Duodenal mucosa (tissue), 2 donors: ENCODE measurements at regions not wholly inside any gene's neighbourhood (a gene's known extent, or its start where the extent isn't known, plus 50 kb on each side); places are given as distances from the start of the nearest gene placed in this dataset.

Experiments
- H3K27ac ChIP-seq: one replicate; pipeline ENCODE4 v1.7.0; 2013; ENCODE audit warnings: low read depth, low read length
- H3K27me3 ChIP-seq, 2 donors: one replicate each; pipeline ENCODE4 v1.7.0; 2013; ENCODE audit warnings: low read length in 2 of 2, control low read depth in 1 of 2; ENCODE audit not compliant: insufficient read depth in 2 of 2, control insufficient read depth in 1 of 2
- H3K36me3 ChIP-seq, 2 donors: one replicate each; pipeline ENCODE4 v1.7.0; 2013; ENCODE audit warnings: low read length in 2 of 2, control low read depth in 1 of 2; ENCODE audit not compliant: insufficient read depth in 2 of 2, control insufficient read depth in 1 of 2
- H3K4me1 ChIP-seq, 2 donors: one replicate each; pipeline ENCODE4 v1.7.0; 2013; ENCODE audit warnings: low read length in 2 of 2, control low read depth in 1 of 2; ENCODE audit not compliant: insufficient read depth in 2 of 2, control insufficient read depth in 1 of 2
- H3K4me3 ChIP-seq, 2 donors: one replicate each; pipeline ENCODE4 v1.7.0; 2013; ENCODE audit warnings: low read length in 2 of 2, low read depth in 1 of 2
- H3K9ac ChIP-seq, 2 donors: one replicate each; pipeline ENCODE4 v1.7.0; 2013; ENCODE audit warnings: low read length in 2 of 2, low read depth in 1 of 2
- H3K9me3 ChIP-seq, 2 donors: one replicate each; pipeline ENCODE4 v1.7.0; 2013; ENCODE audit warnings: low read length in 2 of 2, control low read depth in 1 of 2; ENCODE audit not compliant: control insufficient read depth in 1 of 2

DNA sequence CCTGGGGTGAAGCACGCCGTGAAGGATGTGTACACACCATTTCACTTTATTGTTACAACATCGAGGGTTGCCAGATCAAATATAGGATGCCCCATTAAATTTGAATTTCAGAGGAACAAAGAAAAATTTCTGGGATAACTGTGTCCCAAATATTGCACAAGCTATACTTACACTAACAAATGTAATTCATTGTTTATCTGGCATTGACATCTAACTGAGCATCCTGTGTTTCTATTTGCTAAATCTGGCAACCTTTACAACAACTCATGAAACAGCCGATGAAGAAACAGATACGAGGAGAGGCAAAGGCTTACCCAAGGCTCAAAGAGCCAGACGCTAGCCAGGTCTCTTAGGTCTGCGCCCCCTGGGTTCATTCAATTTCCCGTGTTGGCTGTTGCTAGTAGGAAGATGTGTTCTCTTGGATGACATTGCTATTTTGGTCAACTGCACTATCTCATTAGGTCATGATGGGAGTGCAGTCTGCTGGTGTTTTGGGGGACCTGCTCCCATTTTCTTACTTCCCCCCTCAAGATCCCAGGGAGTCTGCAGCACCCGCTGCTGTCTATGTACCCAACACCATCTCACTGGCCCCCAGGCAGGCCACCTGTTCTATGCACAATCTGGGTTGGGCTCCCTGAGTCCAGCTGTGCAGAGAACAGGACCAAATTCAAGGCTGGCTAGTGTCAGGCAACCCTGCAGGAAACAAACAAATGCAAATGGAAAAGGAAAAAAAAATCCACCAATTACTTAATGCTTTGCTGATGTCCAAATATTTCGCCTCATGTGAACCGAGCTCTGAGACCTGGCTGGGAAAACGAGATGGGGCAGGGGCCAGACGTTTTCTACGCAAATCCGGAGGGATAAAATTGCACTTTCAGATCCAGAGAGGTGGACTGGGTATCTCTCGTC is 560.9 kb downstream of the MIAT start:
- H3K9me3 ChIP-seq = peaks cover 0 to under 1% of the 10 kb centered on the region in 2 donors
- H3K4me1 ChIP-seq = no peaks in the 10 kb centered on the region
- no peak overlapping the region for H3K9ac ChIP-seq
- no peak overlapping the region for H3K4me3 ChIP-seq
- no peaks in the 10 kb centered on the region for H3K36me3 ChIP-seq
- H3K27me3 ChIP-seq = peaks cover 3 to 4% of the 10 kb centered on the region in 2 donors
- no peak overlapping the region for H3K27ac ChIP-seq

GRCh38 chr22:27219036-27219435 is 561.6 kb downstream of the MIAT start:
- Histone ChIP-seq H3K4me3 (no peak overlapping the region), H3K36me3 (no peaks in the 10 kb centered on the region), H3K27me3 (peaks cover 3 to 4% of the 10 kb centered on the region in 2 donors), H3K9ac (no peak overlapping the region), H3K27ac (no peak overlapping the region), H3K4me1 (no peaks in the 10 kb centered on the region), H3K9me3 (peaks cover 0 to 2% of the 10 kb centered on the region in 2 donors)

DNA sequence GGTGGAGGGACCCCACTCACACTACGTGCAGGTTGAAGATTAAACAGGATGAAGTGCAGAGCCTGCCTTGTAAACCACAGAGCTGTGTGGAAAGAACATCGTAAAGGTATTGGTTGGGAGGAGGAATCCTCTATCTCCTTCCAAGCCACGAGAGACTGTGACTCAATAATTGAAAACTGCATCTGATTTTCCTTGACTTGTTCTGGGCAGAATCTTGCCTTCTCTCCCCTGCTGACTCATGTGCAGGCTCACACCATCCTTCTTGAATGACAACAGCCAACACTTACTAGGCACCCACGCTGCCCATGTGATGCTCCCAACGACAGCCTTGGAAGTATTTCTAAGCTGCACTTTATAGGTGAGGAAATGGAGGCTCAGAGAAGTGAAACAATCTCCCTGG is 563.0 kb downstream of the MIAT start:
- H3K4me3 ChIP-seq = no peak overlapping the region
- H3K27ac ChIP-seq = no peak overlapping the region
- H3K9me3 ChIP-seq = peaks cover 0 to 2% of the 10 kb centered on the region in 2 donors
- H3K9ac ChIP-seq = no peak overlapping the region
- H3K27me3 ChIP-seq = peaks cover 3 to 4% of the 10 kb centered on the region in 2 donors
- H3K36me3 ChIP-seq = no peaks in the 10 kb centered on the region
- no peaks in the 10 kb centered on the region for H3K4me1 ChIP-seq

- Histone ChIP-seq H3K4me1 (no peaks in the 10 kb centered on the region), H3K27ac (no peak overlapping the region), H3K36me3 (no peaks in the 10 kb centered on the region), H3K9ac (no peak overlapping the region), H3K4me3 (no peak overlapping the region), H3K9me3 (peaks cover 0 to 2% of the 10 kb centered on the region in 2 donors), H3K27me3 (peaks cover 3% of the 10 kb centered on the region in 2 donors)
Measured at GRCh38 chr22:27222178-27222577, 564.8 kb downstream of the MIAT start.

DNA sequence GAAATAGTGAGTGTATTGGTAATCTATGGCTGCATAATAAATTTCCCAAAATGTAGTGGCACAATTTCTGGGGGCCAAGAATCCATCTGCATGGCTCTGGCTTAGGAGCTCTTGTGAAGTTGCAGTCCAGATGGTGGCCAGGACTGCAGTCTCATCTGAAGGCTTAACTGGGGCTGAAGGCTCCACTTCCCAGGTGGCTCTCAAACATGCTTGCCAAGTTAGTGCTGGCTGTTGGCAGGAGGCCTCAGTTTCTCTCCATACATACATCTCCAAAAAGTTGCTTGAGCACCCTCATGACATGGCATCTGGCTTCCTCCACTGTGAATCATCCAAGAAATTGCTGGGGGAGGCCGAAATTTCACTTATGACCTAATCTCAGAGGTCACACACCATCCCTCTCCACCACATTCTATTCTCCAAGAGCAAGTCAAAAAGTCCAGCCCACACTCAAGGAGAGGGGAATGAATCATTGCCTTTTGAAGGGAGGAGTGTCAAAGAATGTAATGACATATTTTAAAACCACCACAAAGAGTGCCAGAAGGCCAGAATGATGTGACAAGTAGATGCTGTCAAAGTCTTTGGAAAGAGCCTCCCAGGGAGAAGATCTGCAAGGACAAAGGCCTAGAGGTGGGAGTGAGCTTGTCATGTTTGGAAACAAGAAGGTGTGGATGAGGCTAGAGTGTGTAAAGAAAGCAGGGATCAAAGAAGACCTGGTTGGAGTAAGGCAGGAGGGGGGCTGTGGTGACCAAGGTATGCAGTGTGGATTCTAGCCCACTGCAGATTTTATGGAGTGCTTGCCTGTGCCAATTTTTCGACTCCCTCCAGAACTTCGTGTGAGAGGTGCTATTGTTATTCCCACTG is 566.2 kb downstream of the MIAT start:
- Histone ChIP-seq H3K36me3 (no peaks in the 10 kb centered on the region), H3K9ac (no peak overlapping the region), H3K9me3 (peaks cover 0 to 2% of the 10 kb centered on the region in 2 donors), H3K4me3 (no peak overlapping the region), H3K27me3 (no peaks in the 10 kb centered on the region), H3K27ac (no peak overlapping the region), H3K4me1 (no peaks in the 10 kb centered on the region)

DNA sequence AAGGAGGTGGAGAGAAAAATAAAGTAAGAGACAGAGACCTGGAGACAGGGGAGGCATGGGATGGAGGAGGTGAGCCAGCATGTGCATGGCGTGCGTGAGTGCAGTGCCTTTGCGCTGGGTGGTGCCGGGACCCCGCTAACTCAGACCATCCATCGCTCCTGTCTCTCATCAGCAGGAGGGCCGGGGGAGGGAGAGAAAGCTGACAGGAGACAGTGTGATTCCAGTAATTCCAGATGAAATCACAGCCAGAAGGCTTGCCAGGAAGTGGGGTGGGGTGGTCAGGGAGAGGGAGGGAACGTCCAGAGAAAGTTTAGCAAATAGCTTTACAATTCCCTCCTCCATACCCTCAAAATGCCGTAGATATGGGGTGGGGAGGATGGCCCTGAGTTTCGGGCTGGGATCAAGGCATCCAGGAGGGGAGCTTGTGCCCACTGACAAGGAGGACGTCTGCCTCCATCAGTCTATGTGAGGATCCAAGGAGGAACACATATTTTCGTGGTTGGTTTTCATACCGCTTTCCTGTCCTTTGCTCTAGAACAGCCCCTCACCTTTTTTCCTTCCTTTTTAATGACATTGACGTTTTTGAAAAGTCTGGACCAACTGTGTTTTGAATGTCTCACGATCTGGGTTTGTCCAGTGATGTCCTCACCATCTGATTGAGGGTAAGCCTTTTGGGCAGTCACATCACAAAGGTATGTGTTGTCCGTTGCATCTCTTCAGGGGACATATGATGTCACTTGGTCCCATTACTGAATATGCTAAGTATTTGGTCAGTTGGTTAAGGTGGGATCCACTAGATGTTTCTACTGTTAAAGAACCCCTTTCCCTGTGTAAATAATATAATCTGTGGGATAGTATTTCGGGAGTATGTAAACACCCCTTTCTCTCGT is 567.3 kb downstream of the MIAT start:
- no peak overlapping the region for H3K9ac ChIP-seq
- H3K27ac ChIP-seq = no peak overlapping the region
- H3K27me3 ChIP-seq = no peaks in the 10 kb centered on the region
- no peak overlapping the region for H3K4me3 ChIP-seq
- H3K4me1 ChIP-seq = no peaks in the 10 kb centered on the region
- H3K36me3 ChIP-seq = no peaks in the 10 kb centered on the region
- peaks cover 0 to 2% of the 10 kb centered on the region in 2 donors for H3K9me3 ChIP-seq

GRCh38 chr22:27226666-27227065 is 569.3 kb downstream of the MIAT start:
- Histone ChIP-seq H3K36me3 (no peaks in the 10 kb centered on the region), H3K4me1 (no peaks in the 10 kb centered on the region), H3K4me3 (no peak overlapping the region), H3K9ac (no peak overlapping the region), H3K27me3 (no peaks in the 10 kb centered on the region), H3K27ac (no peak overlapping the region), H3K9me3 (peaks cover 2 to 3% of the 10 kb centered on the region in 2 donors)

DNA sequence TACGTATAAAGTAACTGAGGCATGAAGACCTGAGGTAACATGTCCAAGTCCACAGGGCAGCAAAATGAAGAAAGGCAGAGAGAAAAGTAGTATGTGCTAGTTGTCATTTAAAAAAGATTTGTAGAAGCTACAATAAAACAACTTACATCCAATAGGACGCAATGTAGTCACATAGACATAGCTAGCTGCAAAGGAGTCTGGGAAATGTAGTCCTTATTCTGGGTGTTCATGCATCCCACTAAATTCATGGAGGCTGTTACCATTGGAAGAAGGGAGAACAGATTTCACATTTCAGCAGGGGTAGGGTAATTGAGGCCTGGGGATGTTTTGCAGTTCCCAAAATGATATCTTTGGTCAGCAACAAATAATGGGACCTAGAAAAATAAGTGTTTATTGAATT is 571.4 kb downstream of the MIAT start:
- Histone ChIP-seq H3K9ac (no peak overlapping the region), H3K27ac (no peak overlapping the region), H3K4me1 (no peaks in the 10 kb centered on the region), H3K36me3 (no peaks in the 10 kb centered on the region), H3K4me3 (no peak overlapping the region), H3K9me3 (peaks cover 0 to 3% of the 10 kb centered on the region in 2 donors), H3K27me3 (peaks cover 0 to 6% of the 10 kb centered on the region in 2 donors)

DNA sequence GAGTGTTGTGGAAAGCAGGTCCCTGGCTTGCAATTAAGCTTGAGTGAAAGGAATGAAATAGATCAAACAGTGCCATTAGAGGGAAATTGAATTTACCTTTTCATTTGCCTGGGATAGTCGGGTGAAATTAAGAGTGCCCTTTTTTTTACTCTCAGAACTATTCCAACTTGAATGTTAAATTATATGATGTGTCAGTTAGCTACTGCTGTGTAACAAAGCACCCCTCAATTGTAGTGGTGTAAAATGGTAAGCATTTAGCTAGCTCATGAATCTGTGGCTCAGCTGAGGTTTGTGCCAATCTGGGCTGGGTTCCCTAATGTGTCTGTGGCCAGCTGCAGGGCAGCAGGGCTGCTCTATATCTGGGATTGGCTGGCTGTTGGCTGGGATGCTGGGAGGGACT is 571.4 kb downstream of the MN1 start:
- H3K9ac ChIP-seq = no peak overlapping the region
- peaks cover 0 to 3% of the 10 kb centered on the region in 2 donors for H3K9me3 ChIP-seq
- no peaks in the 10 kb centered on the region for H3K36me3 ChIP-seq
- no peaks in the 10 kb centered on the region for H3K4me1 ChIP-seq
- no peak overlapping the region for H3K4me3 ChIP-seq
- peaks cover 0 to 6% of the 10 kb centered on the region in 2 donors for H3K27me3 ChIP-seq
- H3K27ac ChIP-seq = no peak overlapping the region
